ENCODE measurements at regions not wholly inside any gene's neighbourhood (a gene's known extent, or its start where the extent isn't known, plus 50 kb on each side); places are given as distances from the start of the nearest gene placed in this dataset.

- TF ChIP-seq CTCF (IDR thresholded peaks at IDR 0.05) (no peak), EP300 (IDR thresholded peaks at IDR 0.05) (no peak)
Observed at GRCh38 chr17:77880711-77881450, 77.6 kb upstream of the TNRC6C start.

Data from upper lobe of left lung (tissue), 4 donors.